ENCODE measurements at regions not wholly inside any gene's neighbourhood (a gene's known extent, or its start where the extent isn't known, plus 50 kb on each side); places are given as distances from the start of the nearest gene placed in this dataset.

- DNase-seq (no peak), ATAC-seq (replicated peaks in 1 of 2) (no peak)
- Mint-ChIP-seq H3K9me3 (peaks cover 3 to 6% of the 10 kb centered on the region in 2 donors), H3K4me1 (ENCODE audit: low read depth) (no peaks in the 10 kb centered on the region), H3K36me3 (ENCODE audit: insufficient read depth in 2 of 2) (peaks cover 0 to 3% of the 10 kb centered on the region in 2 donors), H3K27ac (no peak overlapping the region), H3K4me3 (no peak overlapping the region), H3K27me3 (ENCODE audit: low read depth) (no peaks in the 10 kb centered on the region)
Observed at GRCh38 chr4:144202081-144202480, 61.6 kb upstream of the GYPA start.

GRCh38 chr4:144203155-144203554 lies 62.6 kb upstream of the GYPA start:
- peaks cover 0 to 4% of the 10 kb centered on the region in 2 donors for H3K9me3 Mint-ChIP-seq
- ATAC-seq (replicated peaks in 1 of 2) (no peak), DNase-seq (no peak)
- no peaks in the 10 kb centered on the region for H3K36me3 Mint-ChIP-seq (ENCODE audit: insufficient read depth in 2 of 2)
- no peak overlapping the region for H3K27ac Mint-ChIP-seq
- H3K27me3 Mint-ChIP-seq (ENCODE audit: low read depth): no peaks in the 10 kb centered on the region
- no peak overlapping the region for H3K4me3 Mint-ChIP-seq
- H3K4me1 Mint-ChIP-seq (ENCODE audit: low read depth): no peaks in the 10 kb centered on the region

- ATAC-seq (replicated peaks in 1 of 2): no peak
- DNase-seq: no peak
- H3K27me3 Mint-ChIP-seq (ENCODE audit: low read depth): no peaks in the 10 kb centered on the region
- no peaks in the 10 kb centered on the region for H3K4me1 Mint-ChIP-seq (ENCODE audit: low read depth)
- no peaks in the 10 kb centered on the region for H3K36me3 Mint-ChIP-seq (ENCODE audit: insufficient read depth in 2 of 2)
- peaks cover 0 to 2% of the 10 kb centered on the region in 2 donors for H3K9me3 Mint-ChIP-seq
- no peak overlapping the region for H3K27ac Mint-ChIP-seq
- no peak overlapping the region for H3K4me3 Mint-ChIP-seq
Observed at GRCh38 chr4:144204431-144204830, 63.9 kb upstream of the GYPA start.

- no peak for ATAC-seq (replicated peaks in 1 of 2)
- Mint-ChIP-seq H3K36me3 (ENCODE audit: insufficient read depth in 2 of 2) (no peaks in the 10 kb centered on the region), H3K27ac (no peak overlapping the region), H3K27me3 (ENCODE audit: low read depth) (no peaks in the 10 kb centered on the region), H3K4me3 (no peak overlapping the region), H3K9me3 (peaks cover 0 to 2% of the 10 kb centered on the region in 2 donors), H3K4me1 (ENCODE audit: low read depth) (no peaks in the 10 kb centered on the region)
- DNase-seq: no peak
Observed at GRCh38 chr4:144206711-144207110, 66.2 kb upstream of the GYPA start.

- ATAC-seq (replicated peaks in 1 of 2) (no peak), DNase-seq (no peak)
- H3K9me3 Mint-ChIP-seq: no peaks in the 10 kb centered on the region
- no peaks in the 10 kb centered on the region for H3K27me3 Mint-ChIP-seq (ENCODE audit: low read depth)
- no peak overlapping the region for H3K27ac Mint-ChIP-seq
- no peak overlapping the region for H3K4me3 Mint-ChIP-seq
- no peaks in the 10 kb centered on the region for H3K4me1 Mint-ChIP-seq (ENCODE audit: low read depth)
- H3K36me3 Mint-ChIP-seq (ENCODE audit: insufficient read depth in 2 of 2): no peaks in the 10 kb centered on the region
Observed at GRCh38 chr4:144208074-144208473, 67.6 kb upstream of the GYPA start.

- H3K27ac Mint-ChIP-seq: no peak overlapping the region
Observed at GRCh38 chr4:144209491-144209890, 69.0 kb upstream of the GYPA start.

GRCh38 chr4:144213371-144213770 lies 72.9 kb upstream of the GYPA start:
- ATAC-seq (replicated peaks in 1 of 2) (no peak), DNase-seq (no peak)
- Mint-ChIP-seq H3K4me3 (no peak overlapping the region), H3K27ac (no peak overlapping the region), H3K27me3 (ENCODE audit: low read depth) (no peaks in the 10 kb centered on the region), H3K36me3 (ENCODE audit: insufficient read depth in 2 of 2) (no peaks in the 10 kb centered on the region), H3K4me1 (ENCODE audit: low read depth) (no peaks in the 10 kb centered on the region), H3K9me3 (no peaks in the 10 kb centered on the region)

More at GRCh38 chr4:144209491-144209890, 69.0 kb upstream of the GYPA start:
- Mint-ChIP-seq H3K4me3 (no peak overlapping the region), H3K4me1 (ENCODE audit: low read depth) (no peaks in the 10 kb centered on the region), H3K27me3 (ENCODE audit: low read depth) (no peaks in the 10 kb centered on the region), H3K36me3 (ENCODE audit: insufficient read depth in 2 of 2) (no peaks in the 10 kb centered on the region), H3K9me3 (no peaks in the 10 kb centered on the region)
- ATAC-seq (replicated peaks in 1 of 2) (no peak), DNase-seq (no peak)

GRCh38 chr4:144223149-144223548 lies 82.6 kb upstream of the GYPA start:
- Mint-ChIP-seq H3K27ac (no peak overlapping the region), H3K36me3 (ENCODE audit: insufficient read depth in 2 of 2) (no peaks in the 10 kb centered on the region), H3K4me1 (ENCODE audit: low read depth) (no peaks in the 10 kb centered on the region), H3K9me3 (no peaks in the 10 kb centered on the region), H3K27me3 (ENCODE audit: low read depth) (no peaks in the 10 kb centered on the region), H3K4me3 (no peak overlapping the region)
- no peak for DNase-seq
- no peak for ATAC-seq (replicated peaks in 1 of 2)

GRCh38 chr4:144223661-144224060 lies 83.1 kb upstream of the GYPA start:
- H3K27me3 Mint-ChIP-seq (ENCODE audit: low read depth): no peaks in the 10 kb centered on the region
- no peaks in the 10 kb centered on the region for H3K36me3 Mint-ChIP-seq (ENCODE audit: insufficient read depth in 2 of 2)
- no peak overlapping the region for H3K4me3 Mint-ChIP-seq
- H3K27ac Mint-ChIP-seq: no peak overlapping the region
- ATAC-seq (replicated peaks in 1 of 2) (no peak), DNase-seq (no peak)
- H3K9me3 Mint-ChIP-seq: no peaks in the 10 kb centered on the region
- no peaks in the 10 kb centered on the region for H3K4me1 Mint-ChIP-seq (ENCODE audit: low read depth)

- no peaks in the 10 kb centered on the region for H3K4me1 Mint-ChIP-seq (ENCODE audit: low read depth)
- no peak for DNase-seq
- no peak overlapping the region for H3K4me3 Mint-ChIP-seq
- no peak for ATAC-seq (replicated peaks in 1 of 2)
- no peaks in the 10 kb centered on the region for H3K27me3 Mint-ChIP-seq (ENCODE audit: low read depth)
- H3K36me3 Mint-ChIP-seq (ENCODE audit: insufficient read depth in 2 of 2): peaks cover 0 to 1% of the 10 kb centered on the region in 2 donors
- peaks cover 2 to 8% of the 10 kb centered on the region in 2 donors for H3K9me3 Mint-ChIP-seq
- H3K27ac Mint-ChIP-seq: no peak overlapping the region
Observed at GRCh38 chr4:144259285-144259684, 118.8 kb upstream of the GYPA start.

GRCh38 chr4:144267084-144267483 lies 126.6 kb upstream of the GYPA start:
- H3K27ac Mint-ChIP-seq: no peak overlapping the region
- no peak for ATAC-seq (replicated peaks in 1 of 2)
- no peak overlapping the region for H3K4me3 Mint-ChIP-seq
- H3K27me3 Mint-ChIP-seq (ENCODE audit: low read depth): no peaks in the 10 kb centered on the region
- H3K4me1 Mint-ChIP-seq (ENCODE audit: low read depth): no peaks in the 10 kb centered on the region
- peaks cover 1 to 3% of the 10 kb centered on the region in 2 donors for H3K9me3 Mint-ChIP-seq
- DNase-seq: no peak
- no peaks in the 10 kb centered on the region for H3K36me3 Mint-ChIP-seq (ENCODE audit: insufficient read depth in 2 of 2)

- ATAC-seq (replicated peaks in 1 of 2): no peak
- Mint-ChIP-seq H3K4me3 (no peak overlapping the region), H3K36me3 (ENCODE audit: insufficient read depth in 2 of 2) (no peaks in the 10 kb centered on the region), H3K4me1 (ENCODE audit: low read depth) (no peaks in the 10 kb centered on the region), H3K27ac (no peak overlapping the region), H3K9me3 (peaks cover 0 to 3% of the 10 kb centered on the region in 2 donors), H3K27me3 (ENCODE audit: low read depth) (no peaks in the 10 kb centered on the region)
- DNase-seq: no peak
Observed at GRCh38 chr4:144280688-144281087, 140.2 kb upstream of the GYPA start.

GRCh38 chr4:144283526-144283925 lies 143.0 kb upstream of the GYPA start:
- no peak for ATAC-seq (replicated peaks in 1 of 2)
- H3K9me3 Mint-ChIP-seq: peaks cover 0 to 3% of the 10 kb centered on the region in 2 donors
- H3K4me3 Mint-ChIP-seq: no peak overlapping the region
- H3K27me3 Mint-ChIP-seq (ENCODE audit: low read depth): no peaks in the 10 kb centered on the region
- H3K27ac Mint-ChIP-seq: no peak overlapping the region
- no peaks in the 10 kb centered on the region for H3K4me1 Mint-ChIP-seq (ENCODE audit: low read depth)
- no peaks in the 10 kb centered on the region for H3K36me3 Mint-ChIP-seq (ENCODE audit: insufficient read depth in 2 of 2)
- no peak for DNase-seq

- H3K36me3 Mint-ChIP-seq (ENCODE audit: insufficient read depth in 2 of 2): no peaks in the 10 kb centered on the region
- DNase-seq: no peak
- no peaks in the 10 kb centered on the region for H3K4me1 Mint-ChIP-seq (ENCODE audit: low read depth)
- no peak overlapping the region for H3K27ac Mint-ChIP-seq
- no peak for ATAC-seq (replicated peaks in 1 of 2)
- H3K27me3 Mint-ChIP-seq (ENCODE audit: low read depth): no peaks in the 10 kb centered on the region
- peaks cover 0 to 3% of the 10 kb centered on the region in 2 donors for H3K9me3 Mint-ChIP-seq
- H3K4me3 Mint-ChIP-seq: no peak overlapping the region
Observed at GRCh38 chr4:144284026-144284425, 143.5 kb upstream of the GYPA start.
